Stimulated activated naive CD8-positive, alpha-beta T cell treated with anti-CD3 and anti-CD28 coated beads, Interleukin-15, amount 100 ng/mL, for 72 hours (primary cell): ENCODE measurements at regions not wholly inside any gene's neighbourhood (a gene's known extent, or its start where the extent isn't known, plus 50 kb on each side); places are given as distances from the start of the nearest gene placed in this dataset.
"Not testable (repeated sequence)": the region's sequence is repeated elsewhere in the genome, so short reads cannot be mapped to it uniquely, and the experiment has no call there.

Experiments
- ATAC-seq: fragments of 150-1000 bp; cut with Tn5 transposase; 2 replicates; pipeline ENCODE4 v1.10.0; 2021; ENCODE audit warnings: mild to moderate bottlenecking, moderate library complexity
- DNase-seq, 2 donors: peaks; one replicate each; pipeline ENCODE4 v3.0.0; 2021 to 2022
- H3K27ac Mint-ChIP-seq, 2 donors: one replicate each; pipeline ENCODE4 v1.8.0; 2022; ENCODE audit warnings: mild to moderate bottlenecking in 2 of 2, mixed read lengths in 2 of 2, moderate library complexity in 2 of 2
- H3K27me3 Mint-ChIP-seq: one replicate; pipeline ENCODE4 v1.8.0; 2022; ENCODE audit warnings: mixed read lengths
- H3K4me1 Mint-ChIP-seq: one replicate; pipeline ENCODE4 v1.8.0; 2022; ENCODE audit warnings: mild to moderate bottlenecking, mixed read lengths
- H3K4me3 Mint-ChIP-seq, 2 donors: one replicate each; pipeline ENCODE4 v1.8.0; 2022; ENCODE audit warnings: mild to moderate bottlenecking in 2 of 2, mixed read lengths in 2 of 2, moderate library complexity in 1 of 2
- H3K9me3 Mint-ChIP-seq, 2 donors: one replicate each; pipeline ENCODE4 v1.8.0; 2022; ENCODE audit warnings: mixed read lengths in 2 of 2

DNA sequence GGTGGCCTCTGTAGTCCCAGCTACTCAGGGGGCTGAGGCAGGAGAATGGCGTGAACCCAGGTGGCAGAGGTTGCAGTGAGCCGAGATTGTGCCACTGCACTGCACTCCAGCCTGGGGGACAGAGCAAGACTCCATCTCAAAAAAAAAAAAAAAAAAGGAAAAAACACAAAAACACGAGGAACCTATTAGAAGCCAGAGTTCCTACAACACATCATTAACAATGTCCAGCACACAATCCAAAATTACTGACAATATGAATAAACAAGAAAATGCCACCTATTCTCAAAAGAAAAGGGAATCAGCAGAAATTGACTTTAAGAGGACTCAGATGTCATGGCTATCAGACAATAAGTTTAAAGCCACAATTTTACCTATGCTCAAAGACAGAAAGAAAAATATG, 57.3 kb upstream of the HS3ST3A1 start:
- not testable (repeated sequence) for ATAC-seq, H3K9me3 Mint-ChIP-seq

GRCh38 chr17:13665872-13666635, 64.3 kb upstream of the HS3ST3A1 start:
- no peak for ATAC-seq
- Mint-ChIP-seq H3K27me3 (no peaks in the 10 kb centered on the region), H3K4me1 (no peaks in the 10 kb centered on the region), H3K9me3 (peaks cover 16 to 34% of the 10 kb centered on the region in 2 donors), H3K27ac (no peak overlapping the region), H3K4me3 (no peak overlapping the region)
- DNase-seq: no peak

More for the DNA sequence above, 57.3 kb upstream of the HS3ST3A1 start:
- DNase-seq, H3K27ac Mint-ChIP-seq, H3K4me3 Mint-ChIP-seq, H3K27me3 Mint-ChIP-seq, H3K4me1 Mint-ChIP-seq: not testable (repeated sequence)

GRCh38 chr17:13671341-13671740, 69.6 kb upstream of the HS3ST3A1 start:
- no peaks in the 10 kb centered on the region for H3K4me1 Mint-ChIP-seq
- no peak for ATAC-seq
- H3K27me3 Mint-ChIP-seq: no peaks in the 10 kb centered on the region
- DNase-seq: no peak
- H3K27ac Mint-ChIP-seq: no peak overlapping the region
- no peak overlapping the region for H3K4me3 Mint-ChIP-seq
- H3K9me3 Mint-ChIP-seq: peaks cover 16 to 34% of the 10 kb centered on the region in 2 donors

DNA sequence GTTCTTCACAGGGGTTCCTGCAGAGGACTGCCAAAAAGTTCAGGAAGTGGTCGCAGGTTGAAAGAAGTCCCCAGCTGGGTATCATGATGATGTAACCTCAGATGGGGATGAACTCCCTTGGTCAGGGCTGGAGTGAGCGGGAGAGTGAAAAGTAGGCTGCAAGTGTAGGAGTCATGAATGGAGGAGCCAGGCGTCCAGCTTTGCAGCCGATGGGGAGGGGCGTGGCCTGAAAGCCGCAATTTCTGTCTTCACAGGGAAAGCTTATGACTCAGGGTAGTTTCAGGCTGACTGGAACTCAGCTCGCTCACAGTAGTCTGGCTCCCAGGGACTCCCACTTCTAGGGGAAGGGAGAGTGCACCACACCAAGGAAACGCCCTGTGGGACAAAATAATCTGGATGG, 70.0 kb upstream of the HS3ST3A1 start:
- no peak overlapping the region for H3K27ac Mint-ChIP-seq
- no peak overlapping the region for H3K4me3 Mint-ChIP-seq
- peaks cover 16 to 34% of the 10 kb centered on the region in 2 donors for H3K9me3 Mint-ChIP-seq
- ATAC-seq (no peak), DNase-seq (no peak)
- H3K4me1 Mint-ChIP-seq: no peaks in the 10 kb centered on the region
- no peaks in the 10 kb centered on the region for H3K27me3 Mint-ChIP-seq

DNA sequence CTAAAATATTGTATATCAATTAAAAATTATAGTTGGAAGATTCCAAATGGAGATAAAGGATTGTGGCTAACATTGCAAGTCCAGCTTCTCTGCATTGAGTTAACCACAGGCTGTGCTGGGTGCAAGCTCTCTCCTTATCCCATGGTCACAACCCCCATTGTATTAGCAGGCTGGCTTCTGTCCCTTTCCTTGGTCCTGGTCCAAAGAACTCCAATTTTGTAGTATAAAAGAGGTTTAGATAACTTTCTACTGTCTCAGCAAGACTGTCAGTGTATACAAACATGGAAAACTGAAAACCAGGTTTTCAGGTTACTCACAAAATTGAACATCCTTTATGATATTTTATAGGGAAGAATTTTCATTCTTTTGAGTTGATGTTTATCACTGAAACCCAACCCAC, 76.6 kb upstream of the HS3ST3A1 start:
- DNase-seq: no peak
- H3K4me1 Mint-ChIP-seq: no peaks in the 10 kb centered on the region

GRCh38 chr17:13678841-13679240, 77.1 kb upstream of the HS3ST3A1 start:
- Mint-ChIP-seq H3K9me3 (no peaks in the 10 kb centered on the region), H3K27ac (no peak overlapping the region), H3K27me3 (no peaks in the 10 kb centered on the region), H3K4me1 (no peaks in the 10 kb centered on the region), H3K4me3 (no peak overlapping the region)
- ATAC-seq: no peak
- no peak for DNase-seq

More for the DNA sequence above, 76.6 kb upstream of the HS3ST3A1 start:
- no peak overlapping the region for H3K27ac Mint-ChIP-seq
- no peaks in the 10 kb centered on the region for H3K27me3 Mint-ChIP-seq
- no peak overlapping the region for H3K4me3 Mint-ChIP-seq
- H3K9me3 Mint-ChIP-seq: no peaks in the 10 kb centered on the region
- no peak for ATAC-seq

- Mint-ChIP-seq H3K27me3 (no peaks in the 10 kb centered on the region), H3K4me1 (no peaks in the 10 kb centered on the region), H3K27ac (no peak overlapping the region), H3K9me3 (no peaks in the 10 kb centered on the region), H3K4me3 (no peak overlapping the region)
- no peak for DNase-seq
- ATAC-seq: no peak
Measured at GRCh38 chr17:13688716-13689115, 87.0 kb upstream of the HS3ST3A1 start.

GRCh38 chr17:13690806-13691205, 89.1 kb upstream of the HS3ST3A1 start:
- DNase-seq: no peak
- no peaks in the 10 kb centered on the region for H3K27me3 Mint-ChIP-seq
- no peak for ATAC-seq

GRCh38 chr17:13694934-13695333, 93.2 kb upstream of the HS3ST3A1 start:
- H3K4me1 Mint-ChIP-seq: no peaks in the 10 kb centered on the region
- H3K27me3 Mint-ChIP-seq: peaks cover 10% of the 10 kb centered on the region
- H3K4me3 Mint-ChIP-seq: no peak overlapping the region

More at GRCh38 chr17:13690806-13691205, 89.1 kb upstream of the HS3ST3A1 start:
- H3K27ac Mint-ChIP-seq: no peak overlapping the region
- no peaks in the 10 kb centered on the region for H3K4me1 Mint-ChIP-seq
- no peaks in the 10 kb centered on the region for H3K9me3 Mint-ChIP-seq
- H3K4me3 Mint-ChIP-seq: no peak overlapping the region

DNA sequence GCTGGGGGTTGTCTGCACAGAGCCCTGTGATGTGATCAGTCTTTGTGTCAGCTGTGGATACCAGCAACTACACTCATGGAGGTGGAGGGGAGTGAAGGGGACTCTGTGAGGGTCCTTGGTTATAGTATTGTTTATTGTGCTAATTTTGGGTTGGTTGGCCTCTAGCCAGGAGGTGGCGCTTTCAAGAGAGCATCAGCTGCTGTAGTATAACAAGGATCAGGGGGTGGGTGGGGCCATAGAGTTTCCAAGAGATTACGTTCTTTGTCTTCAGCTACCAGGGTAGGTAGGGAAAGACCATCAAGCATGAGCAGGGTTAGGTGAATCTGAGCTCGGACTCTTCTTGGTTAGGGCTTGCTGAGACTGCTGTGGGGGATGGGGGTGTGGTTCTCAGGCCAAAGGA, 97.1 kb upstream of the HS3ST3A1 start:
- no peak for DNase-seq
- H3K4me3 Mint-ChIP-seq: no peak overlapping the region
- H3K27me3 Mint-ChIP-seq: peaks cover 17% of the 10 kb centered on the region
- H3K9me3 Mint-ChIP-seq: peaks cover 17% of the 10 kb centered on the region in 2 donors
- H3K4me1 Mint-ChIP-seq: peaks cover 6% of the 10 kb centered on the region
- H3K27ac Mint-ChIP-seq: no peak overlapping the region
- no peak for ATAC-seq

More at GRCh38 chr17:13694934-13695333, 93.2 kb upstream of the HS3ST3A1 start:
- Mint-ChIP-seq H3K9me3 (peaks cover 17% of the 10 kb centered on the region in 2 donors), H3K27ac (no peak overlapping the region)
- ATAC-seq (no peak), DNase-seq (no peak)

DNA sequence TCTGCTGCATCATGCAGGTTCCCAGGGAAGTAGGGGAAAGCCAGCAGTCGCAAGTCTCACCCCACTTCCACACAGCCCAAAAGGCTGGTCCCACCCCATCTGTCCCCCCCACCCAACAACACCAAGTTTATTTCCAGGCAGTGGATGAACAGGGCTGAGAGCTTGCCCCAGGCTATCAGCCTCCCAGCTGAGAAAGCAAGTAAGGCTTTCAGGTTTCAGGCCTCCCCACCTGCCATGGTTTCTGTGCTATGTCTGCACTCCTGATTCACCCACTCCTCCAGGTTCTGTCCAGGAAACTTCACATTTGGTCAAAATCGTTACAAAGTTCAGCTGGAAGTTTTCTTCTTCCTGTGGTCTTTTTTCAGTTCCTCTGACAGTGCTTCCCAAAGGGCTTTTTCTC, 97.5 kb upstream of the HS3ST3A1 start:
- peaks cover 17% of the 10 kb centered on the region in 2 donors for H3K9me3 Mint-ChIP-seq
- H3K4me1 Mint-ChIP-seq: peaks cover 6% of the 10 kb centered on the region
- DNase-seq (no peak), ATAC-seq (no peak)
- no peak overlapping the region for H3K4me3 Mint-ChIP-seq
- H3K27ac Mint-ChIP-seq: no peak overlapping the region
- H3K27me3 Mint-ChIP-seq: peaks cover 18% of the 10 kb centered on the region

GRCh38 chr17:13702266-13702665, 100.5 kb upstream of the HS3ST3A1 start:
- ATAC-seq (no peak), DNase-seq (no peak)
- Mint-ChIP-seq H3K9me3 (peaks cover 12 to 17% of the 10 kb centered on the region in 2 donors), H3K27ac (no peak overlapping the region), H3K27me3 (peaks cover 29% of the 10 kb centered on the region), H3K4me3 (no peak overlapping the region), H3K4me1 (peaks cover 6% of the 10 kb centered on the region)

- Mint-ChIP-seq H3K4me3 (no peak overlapping the region), H3K27me3 (peaks cover 23% of the 10 kb centered on the region), H3K4me1 (peaks cover 6% of the 10 kb centered on the region), H3K27ac (no peak overlapping the region), H3K9me3 (peaks cover 0 to 5% of the 10 kb centered on the region in 2 donors)
- no peak for ATAC-seq
- no peak for DNase-seq
Measured at GRCh38 chr17:13704333-13704732, 102.6 kb upstream of the HS3ST3A1 start.

- Mint-ChIP-seq H3K9me3 (no peaks in the 10 kb centered on the region), H3K27me3 (peaks cover 23% of the 10 kb centered on the region), H3K27ac (no peak overlapping the region), H3K4me3 (no peak overlapping the region), H3K4me1 (peaks cover 6% of the 10 kb centered on the region)
- no peak for ATAC-seq
- no peak for DNase-seq
Measured at GRCh38 chr17:13705221-13705620, 103.5 kb upstream of the HS3ST3A1 start.

- Mint-ChIP-seq H3K4me3 (no peak overlapping the region), H3K27me3 (no peaks in the 10 kb centered on the region), H3K27ac (no peak overlapping the region), H3K4me1 (no peaks in the 10 kb centered on the region), H3K9me3 (peaks cover 0 to 5% of the 10 kb centered on the region in 2 donors)
- DNase-seq (no peak), ATAC-seq (no peak)
Measured at GRCh38 chr17:13721705-13722104, 120.0 kb upstream of the HS3ST3A1 start.

DNA sequence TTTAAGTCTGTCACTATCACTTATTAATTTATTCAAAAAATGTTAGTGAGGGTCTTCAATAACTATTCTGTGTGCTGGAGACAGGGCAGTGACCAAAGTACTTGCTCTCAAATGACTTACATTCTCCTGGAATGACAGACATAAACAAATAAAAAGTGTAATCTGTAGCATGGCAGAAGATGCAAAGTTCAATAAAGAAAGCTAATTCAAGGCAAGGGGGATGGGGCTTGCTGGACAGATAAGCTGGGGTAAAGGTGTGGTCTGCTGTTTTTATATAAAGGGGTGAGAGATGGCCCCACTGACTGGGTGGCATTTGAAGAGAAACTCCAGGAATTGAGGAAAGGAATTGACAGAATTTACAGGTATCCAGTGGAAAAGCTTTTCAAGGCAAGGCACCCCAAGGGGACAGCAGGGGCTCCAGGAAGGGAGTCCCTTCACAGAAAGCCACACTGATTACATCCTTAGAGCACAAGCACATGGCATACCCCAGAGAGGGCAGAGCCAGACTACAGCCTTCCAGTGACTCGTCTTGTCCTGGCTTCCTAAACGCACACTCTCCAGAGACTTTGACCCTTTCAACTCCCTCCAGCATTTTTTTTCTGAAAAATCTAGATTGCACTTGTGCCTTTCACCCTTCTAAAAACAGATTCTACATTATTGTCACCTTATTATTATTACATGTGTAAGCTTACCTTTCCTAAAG, 123.7 kb upstream of the HS3ST3A1 start:
- Mint-ChIP-seq H3K4me3 (no peak overlapping the region), H3K27me3 (no peaks in the 10 kb centered on the region), H3K9me3 (no peaks in the 10 kb centered on the region), H3K4me1 (no peaks in the 10 kb centered on the region), H3K27ac (no peak overlapping the region)
- DNase-seq: no peak
- no peak for ATAC-seq
